Right lobe of liver (tissue), 4 donors: ENCODE measurements at regions not wholly inside any gene's neighbourhood (a gene's known extent, or its start where the extent isn't known, plus 50 kb on each side); places are given as distances from the start of the nearest gene placed in this dataset.

ENCODE experiments used
- POLR2A ChIP-seq: fragments of 450-650 bp; IDR thresholded peaks from one replicate; pipeline ENCODE4 v1.6.1; 2017; ENCODE audit warnings: antibody characterized with exemption, mild to moderate bottlenecking
- TF ChIP-seq, protein P1 (sequence below), 4 donors: fragments of 200-600 bp in 3 of 4; fragments of 450-650 bp in 1 of 4; IDR thresholded peaks; one replicate each; pipeline versions ENCODE4 v1.5.1 to v1.8.0; 2016 to 2022; ENCODE audit warnings: antibody characterized with exemption in 4 of 4, mild to moderate bottlenecking in 2 of 4
- donor health status: DM: no; HTN: no; CAD: no.
- donor health status: DM: no; HTN: no; CAD: no.
- donor health status: DM: no; HTN: yes; CAD: no.

DNA sequence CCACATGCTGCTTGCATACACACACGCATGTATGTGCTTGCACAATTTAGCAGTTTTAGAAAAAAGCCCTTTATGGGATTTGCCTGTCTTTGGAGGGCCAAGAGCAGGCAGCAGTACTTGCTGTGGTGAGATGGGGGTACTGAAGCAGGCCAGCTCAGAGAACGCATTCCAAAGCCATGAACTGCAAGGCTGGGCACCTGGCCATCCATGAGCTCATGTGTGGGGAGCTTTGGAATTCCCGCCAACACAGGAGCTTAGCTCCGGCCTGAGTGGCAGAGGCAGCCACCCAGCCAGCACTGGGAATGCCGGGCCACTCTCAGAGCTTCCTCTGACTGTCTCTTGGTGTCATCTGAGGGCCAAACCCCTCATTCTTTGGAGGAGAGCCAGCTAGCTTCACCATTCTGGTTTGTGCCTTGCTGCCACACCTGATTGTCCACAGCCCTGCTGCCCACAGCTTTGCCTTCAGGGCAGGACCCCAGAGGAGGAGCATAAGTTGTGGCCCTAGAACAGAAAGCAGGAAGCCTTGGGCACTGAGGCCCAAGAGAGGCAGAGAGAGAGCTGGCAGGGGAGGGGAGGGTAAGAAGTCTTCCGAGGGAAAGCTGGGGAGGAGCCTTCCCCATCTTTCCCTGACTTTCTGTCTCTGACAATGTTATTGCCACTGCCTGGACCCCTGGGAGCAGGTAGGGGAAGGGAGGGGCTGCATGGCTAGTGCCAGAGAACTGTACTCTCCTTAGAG is 92.1 kb upstream of the POU3F1 start:
- TF ChIP-seq, protein P1, sequence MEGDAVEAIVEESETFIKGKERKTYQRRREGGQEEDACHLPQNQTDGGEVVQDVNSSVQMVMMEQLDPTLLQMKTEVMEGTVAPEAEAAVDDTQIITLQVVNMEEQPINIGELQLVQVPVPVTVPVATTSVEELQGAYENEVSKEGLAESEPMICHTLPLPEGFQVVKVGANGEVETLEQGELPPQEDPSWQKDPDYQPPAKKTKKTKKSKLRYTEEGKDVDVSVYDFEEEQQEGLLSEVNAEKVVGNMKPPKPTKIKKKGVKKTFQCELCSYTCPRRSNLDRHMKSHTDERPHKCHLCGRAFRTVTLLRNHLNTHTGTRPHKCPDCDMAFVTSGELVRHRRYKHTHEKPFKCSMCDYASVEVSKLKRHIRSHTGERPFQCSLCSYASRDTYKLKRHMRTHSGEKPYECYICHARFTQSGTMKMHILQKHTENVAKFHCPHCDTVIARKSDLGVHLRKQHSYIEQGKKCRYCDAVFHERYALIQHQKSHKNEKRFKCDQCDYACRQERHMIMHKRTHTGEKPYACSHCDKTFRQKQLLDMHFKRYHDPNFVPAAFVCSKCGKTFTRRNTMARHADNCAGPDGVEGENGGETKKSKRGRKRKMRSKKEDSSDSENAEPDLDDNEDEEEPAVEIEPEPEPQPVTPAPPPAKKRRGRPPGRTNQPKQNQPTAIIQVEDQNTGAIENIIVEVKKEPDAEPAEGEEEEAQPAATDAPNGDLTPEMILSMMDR (IDR thresholded peaks at IDR 0.05): peak in 2 of 4 donors; percentile 4 to 34
- TF ChIP-seq POLR2A: no peak
